GM21717 (cell line): ENCODE measurements at regions not wholly inside any gene's neighbourhood (a gene's known extent, or its start where the extent isn't known, plus 50 kb on each side); places are given as distances from the start of the nearest gene placed in this dataset.
"Not testable (repeated sequence)": the region's sequence is repeated elsewhere in the genome, so short reads cannot be mapped to it uniquely, and the experiment has no call there.

Experiments
- ATAC-seq: cut with Tn5 transposase; IDR thresholded peaks from one replicate; pipeline ENCODE4 v1.9.1; 2021; ENCODE audit warnings: mild to moderate bottlenecking, moderate library complexity; ENCODE audit not compliant: unreplicated experiment

DNA sequence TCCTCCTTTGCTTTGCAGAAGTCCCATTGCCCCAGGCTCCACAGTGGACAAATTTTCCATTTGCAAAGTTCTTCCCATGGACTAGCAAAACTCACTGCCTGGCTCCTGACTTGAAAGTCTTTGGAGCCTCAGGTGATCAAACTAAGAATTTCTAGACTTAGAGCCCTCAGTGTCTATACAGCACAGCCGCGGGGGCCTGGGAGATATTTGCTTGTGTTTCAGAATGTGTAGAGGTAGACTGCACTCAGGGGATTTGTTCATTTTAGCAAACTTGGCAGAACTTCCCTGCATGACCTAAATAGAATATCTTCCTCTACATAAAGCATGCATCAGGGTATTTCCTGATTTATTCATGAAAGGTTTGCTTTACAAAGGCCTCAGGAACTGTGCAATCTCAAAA lies 384.2 kb upstream of the ZNF462 start:
- ATAC-seq, result no peak

DNA sequence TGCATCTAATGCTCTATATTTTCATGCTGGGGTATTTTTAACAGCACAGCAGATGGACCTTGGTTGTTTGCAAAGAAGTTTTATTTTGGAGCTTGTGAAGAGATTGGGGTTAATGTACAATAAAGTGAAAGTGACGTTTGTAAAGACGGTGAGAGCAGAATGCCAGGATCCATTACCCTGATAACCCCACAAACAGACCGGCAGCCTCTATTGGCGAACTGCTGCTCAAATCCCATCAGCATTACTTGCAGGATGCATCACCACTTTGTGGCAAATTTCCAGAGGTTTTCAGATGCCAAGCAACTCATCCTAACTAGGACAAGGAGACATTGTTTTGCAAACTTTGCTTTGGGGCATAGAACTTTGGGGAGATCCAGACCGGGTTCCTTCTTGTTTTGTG lies 383.3 kb upstream of the ZNF462 start:
- no peak for ATAC-seq

DNA sequence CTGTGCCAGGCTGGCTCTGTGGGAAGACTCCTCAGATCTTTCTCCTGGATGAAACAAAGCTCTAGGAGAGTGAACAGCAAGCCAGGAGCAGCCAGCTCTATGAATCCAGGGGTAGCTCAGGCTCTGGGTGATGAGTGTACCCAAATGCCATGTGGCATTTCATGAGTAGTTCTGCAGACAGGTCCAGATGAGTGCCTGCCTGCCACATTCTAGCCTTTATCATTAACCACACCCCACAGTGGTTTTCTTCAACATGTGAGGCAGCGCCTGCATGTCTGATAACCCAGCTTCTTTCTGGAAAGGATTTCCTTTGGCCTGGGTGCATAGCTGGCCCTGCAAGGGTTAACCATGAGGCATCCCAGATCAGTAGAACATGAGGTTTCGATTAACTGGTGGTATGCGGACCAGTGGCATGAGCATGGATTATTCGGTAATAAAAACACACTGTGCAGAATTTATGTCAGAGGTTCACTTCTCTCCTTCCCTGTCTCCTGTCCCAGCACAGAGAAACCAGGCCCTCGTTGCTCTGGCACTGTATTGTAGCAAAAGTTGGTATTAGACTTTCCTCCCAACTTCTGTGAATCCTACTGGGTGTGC lies 381.9 kb upstream of the ZNF462 start:
- no peak for ATAC-seq

DNA sequence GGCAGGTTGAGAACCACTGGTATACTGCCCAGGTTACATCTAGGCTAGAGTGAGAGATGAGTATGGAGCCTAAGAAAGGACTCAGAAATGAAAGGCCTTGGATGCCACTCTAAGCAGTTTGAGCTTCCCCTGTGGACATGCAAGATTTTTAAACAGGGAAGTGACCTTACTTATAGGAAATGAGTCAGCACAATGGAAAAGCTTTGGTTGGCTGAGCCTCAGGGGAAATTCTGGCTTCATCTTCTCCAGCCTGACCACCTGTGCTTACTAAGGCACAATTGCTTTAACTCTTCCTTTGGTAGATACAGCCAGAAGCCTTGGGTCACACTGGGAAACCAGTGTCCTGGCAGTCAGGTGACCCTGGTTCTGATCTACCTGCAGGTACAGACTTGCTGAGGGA lies 380.2 kb upstream of the ZNF462 start:
- no peak for ATAC-seq

DNA sequence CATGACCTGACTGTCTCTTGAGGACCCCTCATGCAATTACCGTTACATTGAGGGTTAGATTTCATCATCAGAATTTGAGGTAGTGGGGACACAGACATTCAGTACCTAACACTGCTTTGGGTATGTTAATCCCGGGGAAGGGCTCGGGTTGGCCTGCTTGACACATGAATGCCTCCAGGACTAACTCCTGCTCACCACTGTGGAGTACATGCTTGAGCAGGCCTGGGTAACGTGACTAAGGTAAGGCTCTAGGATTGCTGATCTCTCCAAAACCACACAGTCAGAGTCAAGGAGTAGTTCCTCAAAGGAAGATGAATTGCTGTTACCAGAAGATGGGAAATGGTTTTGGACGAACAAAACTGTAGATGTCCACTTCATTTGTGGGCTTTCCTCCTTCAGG lies 376.3 kb upstream of the ZNF462 start:
- ATAC-seq, result no peak

DNA sequence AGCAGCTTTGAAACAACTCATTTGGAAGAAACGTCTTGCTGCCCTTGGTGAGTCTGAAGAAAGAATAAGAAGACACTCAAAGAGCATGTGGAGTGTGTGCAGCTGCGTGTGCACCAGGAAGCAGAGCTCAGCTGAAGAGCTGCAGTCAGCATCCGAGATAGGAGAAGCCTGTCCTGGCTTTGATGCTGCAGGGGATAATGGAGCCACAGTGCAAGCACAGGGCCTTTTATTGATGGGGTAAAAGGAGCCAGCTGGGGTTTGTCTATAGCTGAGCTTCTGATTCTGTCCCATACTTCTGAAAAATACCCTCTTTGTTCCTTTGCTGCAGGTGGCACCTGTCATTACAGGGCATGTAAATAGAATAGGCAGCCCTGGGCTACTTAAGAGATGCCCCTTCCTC lies 375.7 kb upstream of the ZNF462 start:
- ATAC-seq, result no peak

DNA sequence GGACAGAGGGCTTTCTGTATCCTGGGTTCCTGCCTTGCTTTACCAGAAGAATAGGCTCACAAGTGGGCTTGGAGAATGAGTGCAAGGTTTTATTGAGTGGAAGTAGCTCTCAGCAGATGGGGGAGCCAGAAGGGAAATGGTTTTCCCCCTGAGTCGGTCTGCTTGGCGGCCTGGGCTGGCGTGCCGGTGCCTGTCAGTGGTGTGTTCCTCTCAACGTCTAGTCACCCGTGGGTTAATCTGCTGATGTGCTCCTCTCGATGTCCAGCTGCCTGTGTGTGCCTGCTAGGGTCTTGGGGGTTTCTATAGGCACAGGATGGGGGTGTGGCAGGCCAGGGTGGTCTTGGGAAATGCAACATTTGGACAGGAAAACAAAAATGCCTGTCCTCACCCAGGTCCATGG lies 370.8 kb upstream of the ZNF462 start:
- ATAC-seq, result not testable (repeated sequence)

DNA sequence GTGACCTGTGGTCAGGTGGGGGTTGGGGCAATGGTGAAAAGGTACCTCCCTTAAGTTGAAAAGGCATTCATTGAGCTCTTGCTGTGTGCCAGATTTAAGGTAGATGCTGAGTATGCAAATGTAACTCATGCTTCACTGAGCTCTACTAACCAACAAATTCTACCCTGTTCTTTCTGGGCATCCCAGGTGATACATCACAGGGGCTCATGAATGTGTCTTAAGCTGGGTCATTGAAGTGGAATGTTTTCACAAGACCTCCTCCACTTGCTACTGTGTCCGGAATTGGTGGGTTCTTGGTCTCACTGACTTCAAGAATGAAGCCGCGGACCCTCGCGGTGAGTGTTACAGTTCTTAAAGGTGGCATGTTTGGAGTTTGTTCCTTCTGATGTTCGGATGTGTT lies 362.8 kb upstream of the ZNF462 start:
- no peak for ATAC-seq

DNA sequence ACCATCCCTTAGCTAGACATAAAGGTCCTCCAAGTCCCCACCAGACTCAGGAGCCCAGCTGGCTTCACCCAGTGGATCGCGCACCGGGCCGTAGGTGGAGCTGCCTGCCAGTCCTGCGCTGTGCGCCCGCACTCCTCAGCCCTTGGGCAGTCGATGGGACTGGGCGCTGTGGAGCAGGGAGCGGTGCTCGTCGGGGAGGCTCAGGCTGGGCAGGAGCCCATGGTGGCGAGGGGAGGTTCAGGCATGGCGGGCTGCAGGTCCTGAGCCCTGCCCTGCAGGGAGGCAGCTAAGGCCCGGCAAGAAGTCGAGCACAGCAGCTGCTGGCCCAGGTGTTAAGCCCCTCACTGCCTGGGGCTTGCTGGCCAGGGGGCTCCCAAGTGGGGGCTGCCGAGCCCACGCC lies 361.8 kb upstream of the ZNF462 start:
- ATAC-seq, result not testable (repeated sequence)

DNA sequence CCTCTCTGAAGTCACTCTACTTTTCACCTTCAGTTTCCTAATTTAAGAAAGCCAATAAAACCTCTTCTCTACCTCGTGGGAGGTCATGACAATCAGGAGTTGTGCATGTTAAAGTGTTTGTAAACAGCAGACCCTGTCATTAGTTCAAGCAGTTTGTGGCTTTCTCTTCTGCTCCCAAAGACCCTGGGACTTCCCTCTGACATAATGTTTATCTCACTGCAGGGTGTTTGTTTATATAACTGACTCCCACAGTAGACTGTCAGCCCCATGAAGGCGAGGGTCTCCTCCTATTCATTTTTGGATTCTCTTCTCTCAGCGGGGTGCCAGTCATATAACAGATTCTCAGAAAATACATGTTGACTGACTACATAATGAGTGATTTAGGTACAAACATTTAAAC lies 360.0 kb upstream of the ZNF462 start:
- ATAC-seq, result no peak

DNA sequence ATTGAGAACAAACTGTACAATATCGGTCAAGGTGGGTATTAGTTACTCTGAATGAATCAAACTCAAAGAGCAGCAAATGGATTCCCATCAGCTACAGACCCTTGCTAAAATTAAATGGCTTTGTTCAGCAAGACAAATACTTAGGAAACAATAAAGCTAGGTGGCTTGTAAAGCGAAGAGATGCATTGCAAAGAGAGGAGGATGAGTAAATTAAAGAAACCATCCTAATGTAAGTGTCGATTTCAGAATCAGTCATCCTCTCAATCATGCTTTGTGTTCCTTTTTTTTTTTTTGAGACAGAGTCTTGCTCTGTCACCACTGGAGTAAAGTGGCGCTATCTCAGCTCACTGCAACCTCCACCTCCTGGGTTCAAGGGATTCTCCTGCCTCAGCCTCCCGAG lies 359.2 kb upstream of the ZNF462 start:
- ATAC-seq, result no peak

DNA sequence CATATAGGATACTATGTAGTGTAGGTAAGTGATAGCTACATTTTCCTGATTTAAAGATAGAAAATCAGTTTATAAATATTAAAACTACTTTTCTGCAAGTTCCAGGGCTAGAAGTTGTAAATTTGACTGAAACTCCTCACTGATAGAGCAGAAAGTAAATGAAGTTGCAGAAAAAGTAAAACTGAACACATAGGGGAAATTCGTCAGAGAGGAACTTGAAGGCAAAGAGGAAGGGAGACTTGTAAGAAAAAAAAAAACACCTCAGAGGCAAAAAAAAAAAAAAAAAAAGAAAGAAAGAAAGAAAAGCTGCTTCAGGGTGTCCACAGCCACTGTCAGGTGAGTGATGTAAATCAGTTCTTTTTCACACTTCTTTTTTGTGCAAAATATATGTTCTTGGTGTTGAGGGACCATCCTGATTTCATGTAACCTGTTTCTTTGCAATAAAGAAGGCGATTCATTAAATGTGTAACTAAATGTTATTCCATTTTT lies 336.2 kb upstream of the ZNF462 start:
- no peak for ATAC-seq

DNA sequence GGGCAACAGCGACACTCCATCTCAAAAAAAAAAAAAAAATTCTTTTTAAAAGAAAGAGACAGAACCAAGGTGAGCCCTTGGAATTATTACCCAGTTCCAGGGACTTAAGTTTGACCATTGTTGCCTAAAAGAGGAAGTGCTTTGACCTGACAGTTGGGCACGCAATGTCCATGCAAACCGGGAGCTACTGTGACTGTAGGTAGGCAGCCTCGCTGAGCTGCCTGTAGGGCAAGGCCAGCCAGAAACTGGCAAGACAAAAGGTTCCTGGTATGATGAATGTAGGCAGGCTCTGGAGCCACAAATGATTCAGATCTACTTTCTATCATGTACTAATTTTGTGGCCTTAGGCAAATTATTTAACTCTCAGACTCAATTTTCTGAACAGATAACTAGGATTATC lies 334.8 kb upstream of the ZNF462 start:
- no peak for ATAC-seq

DNA sequence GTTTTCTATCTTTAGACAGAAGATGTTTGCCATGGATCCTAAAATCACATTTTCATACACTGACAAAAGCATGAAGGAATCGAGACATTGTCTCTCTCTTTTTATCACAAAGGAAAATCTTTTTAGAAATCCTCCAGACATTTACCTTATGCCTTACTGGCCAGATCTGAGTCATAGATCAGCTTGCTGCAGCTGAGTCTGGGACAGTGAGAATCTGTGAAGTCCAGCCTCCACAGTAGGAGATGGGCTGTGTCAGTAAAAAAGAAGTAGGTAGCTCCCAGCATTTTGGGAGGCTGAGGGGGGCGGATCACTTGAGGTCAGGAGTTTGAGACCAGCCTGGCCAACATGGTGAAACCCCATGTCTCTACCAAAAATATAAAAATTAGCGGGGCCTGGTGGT lies 333.4 kb upstream of the ZNF462 start:
- no peak for ATAC-seq

DNA sequence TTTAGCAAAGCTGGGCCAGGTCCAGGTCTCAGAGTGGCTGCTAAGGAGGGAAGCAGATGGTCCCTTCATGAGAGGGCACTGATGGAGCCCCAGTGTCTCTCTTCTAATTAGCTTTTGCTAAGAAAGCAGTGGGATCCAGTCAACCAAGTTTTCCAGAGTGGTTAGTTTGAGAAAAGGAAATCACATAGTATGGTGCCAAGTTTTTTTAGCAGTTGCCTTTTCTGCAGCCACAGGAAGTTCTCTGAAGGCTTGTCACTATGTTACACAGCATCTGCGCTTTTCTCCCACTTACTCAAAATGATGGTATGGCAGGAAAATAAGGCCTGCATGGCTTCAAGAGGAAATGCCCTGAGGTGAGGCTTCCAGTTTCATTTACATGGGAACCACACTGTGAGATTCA lies 331.5 kb upstream of the ZNF462 start:
- ATAC-seq, result no peak

DNA sequence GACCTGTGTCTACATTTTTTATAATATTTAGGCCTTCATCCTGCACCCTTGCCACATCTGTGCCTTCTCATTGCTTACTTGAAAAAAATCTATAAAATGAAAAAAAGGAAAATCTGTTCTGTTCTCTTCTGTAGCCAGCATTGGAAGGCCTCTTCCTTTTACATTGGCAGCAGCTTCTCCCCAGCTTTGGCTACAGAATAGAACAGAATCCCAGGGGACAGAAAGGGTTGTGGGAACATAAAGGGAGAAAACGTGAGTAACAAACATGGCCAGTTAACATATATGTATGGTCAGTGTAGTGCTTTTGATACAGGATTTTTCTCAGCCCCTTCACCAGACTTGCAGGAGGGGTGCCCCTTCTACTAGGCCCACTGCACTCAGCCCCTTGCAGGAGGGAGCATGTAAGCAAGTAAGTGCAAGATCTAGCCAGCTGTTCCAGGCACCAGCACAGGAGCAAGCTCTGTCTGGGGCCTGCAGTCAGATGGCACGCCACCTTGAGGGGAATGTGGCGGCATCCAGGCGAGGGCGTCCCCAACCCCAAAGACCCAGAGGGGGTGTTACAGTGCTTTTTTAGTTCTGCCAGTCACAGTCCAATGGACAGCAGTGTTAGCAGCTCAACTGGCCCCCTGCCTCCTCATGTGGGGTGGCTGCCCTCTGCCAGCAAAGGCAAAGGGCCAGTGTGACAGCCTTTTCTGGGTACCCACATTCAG lies 330.5 kb upstream of the ZNF462 start:
- ATAC-seq, result no peak

DNA sequence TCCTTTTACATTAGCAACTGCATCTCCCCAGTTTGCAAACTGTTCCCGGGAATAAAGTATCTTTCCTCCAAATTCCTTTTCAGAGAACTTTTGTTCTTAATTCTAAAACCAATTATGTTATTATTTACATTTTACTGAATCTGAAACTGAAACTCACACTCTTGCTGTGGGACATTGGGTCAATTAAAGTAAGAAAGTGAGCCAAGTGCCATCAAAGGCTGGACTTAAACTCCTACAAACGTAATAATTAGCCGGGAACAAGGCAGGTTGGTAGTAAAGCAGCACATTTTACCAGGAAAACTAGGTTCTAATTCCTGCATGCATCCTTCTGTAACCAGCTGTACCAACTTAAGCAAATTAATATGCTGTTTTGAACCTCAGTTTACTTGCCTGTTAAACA lies 328.2 kb upstream of the ZNF462 start:
- ATAC-seq, result no peak

DNA sequence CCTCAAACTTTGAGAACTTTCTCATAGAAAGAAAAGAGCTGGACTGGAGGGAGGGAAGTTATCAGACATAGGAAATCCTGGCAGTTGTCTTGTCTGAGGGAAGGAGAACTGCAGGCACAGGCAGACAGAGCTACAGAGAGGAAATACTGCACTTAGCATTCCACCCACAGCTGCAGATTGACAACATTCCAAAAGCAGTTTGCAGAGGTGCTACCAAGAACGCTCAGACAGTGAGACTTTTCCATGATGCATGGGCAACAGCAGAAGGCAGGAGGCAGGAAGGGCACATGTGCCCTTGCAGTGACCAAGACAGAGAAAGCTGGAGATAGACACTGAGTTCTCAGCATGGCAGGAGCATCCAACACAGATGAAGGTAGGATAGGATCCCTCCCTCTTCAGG lies 327.5 kb upstream of the ZNF462 start:
- no peak for ATAC-seq

DNA sequence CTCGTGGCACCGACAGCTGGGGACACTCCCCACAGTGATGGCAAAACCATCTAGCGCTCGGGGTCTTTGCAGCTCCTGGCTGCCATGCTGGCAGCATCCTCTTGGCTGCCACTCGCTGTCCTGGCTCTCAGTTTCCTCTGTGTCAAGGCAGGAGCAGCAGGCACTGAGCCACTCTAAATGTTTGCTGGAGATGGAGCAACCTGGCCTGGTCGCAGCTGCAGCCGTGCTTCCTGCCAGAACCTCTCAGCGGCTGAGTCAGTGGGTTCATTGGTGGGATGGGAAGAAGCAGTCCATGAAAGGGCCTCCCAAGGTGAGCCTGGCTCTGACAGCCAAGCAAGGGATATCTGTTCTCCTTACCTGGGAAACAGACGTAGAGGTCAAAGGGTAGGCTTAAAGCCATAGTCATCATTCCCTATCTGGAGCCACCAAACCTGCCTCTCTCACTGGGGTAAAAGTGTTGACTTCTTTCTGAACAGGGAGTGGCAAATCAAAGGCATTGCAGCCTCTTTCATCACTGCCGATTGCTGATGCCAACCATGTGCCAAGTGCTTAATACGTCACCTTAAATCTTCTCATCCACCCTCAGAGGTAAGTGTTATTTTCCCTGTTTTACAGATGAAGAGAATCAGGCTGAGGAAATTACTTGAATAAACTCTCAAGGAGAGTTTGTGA lies 304.8 kb upstream of the ZNF462 start:
- no peak for ATAC-seq

DNA sequence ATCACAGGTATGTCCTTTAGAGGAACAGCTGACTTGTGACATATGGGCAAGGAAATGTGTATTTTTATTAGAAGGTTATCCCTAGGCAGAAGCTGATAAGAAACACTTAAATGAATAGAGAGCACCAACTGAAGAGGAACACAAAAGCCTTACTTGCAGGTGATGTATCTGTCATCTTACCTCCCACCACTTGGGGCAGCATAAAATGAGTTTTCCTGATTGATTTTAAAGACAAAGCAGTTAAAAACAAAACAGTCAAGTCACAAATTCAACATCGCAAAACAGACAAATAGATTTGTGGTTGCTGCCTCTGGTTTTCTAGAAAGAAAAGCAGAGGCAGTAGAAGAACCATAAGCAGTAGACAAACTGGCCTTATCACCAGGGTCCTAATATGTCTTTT lies 302.4 kb upstream of the ZNF462 start:
- no peak for ATAC-seq

DNA sequence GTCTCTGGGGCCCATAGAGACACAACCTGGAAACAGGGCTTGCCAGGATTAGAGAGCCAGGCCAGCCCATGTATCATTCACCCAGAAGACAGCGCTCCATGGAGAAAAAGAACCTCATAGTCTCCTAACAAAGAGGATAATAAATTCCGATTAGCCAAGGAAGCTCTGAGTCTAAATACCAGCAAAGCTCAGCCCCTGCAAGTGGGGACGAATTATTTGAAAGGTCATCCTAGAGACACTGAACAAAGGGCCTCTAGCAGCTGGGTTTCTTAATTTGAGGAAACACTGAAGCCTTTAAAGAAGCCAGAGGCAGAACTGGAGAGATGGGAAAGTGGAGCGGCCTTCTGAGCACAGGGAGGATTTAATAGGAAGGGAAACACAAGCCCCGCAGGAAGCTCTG lies 287.1 kb upstream of the ZNF462 start:
- no peak for ATAC-seq

DNA sequence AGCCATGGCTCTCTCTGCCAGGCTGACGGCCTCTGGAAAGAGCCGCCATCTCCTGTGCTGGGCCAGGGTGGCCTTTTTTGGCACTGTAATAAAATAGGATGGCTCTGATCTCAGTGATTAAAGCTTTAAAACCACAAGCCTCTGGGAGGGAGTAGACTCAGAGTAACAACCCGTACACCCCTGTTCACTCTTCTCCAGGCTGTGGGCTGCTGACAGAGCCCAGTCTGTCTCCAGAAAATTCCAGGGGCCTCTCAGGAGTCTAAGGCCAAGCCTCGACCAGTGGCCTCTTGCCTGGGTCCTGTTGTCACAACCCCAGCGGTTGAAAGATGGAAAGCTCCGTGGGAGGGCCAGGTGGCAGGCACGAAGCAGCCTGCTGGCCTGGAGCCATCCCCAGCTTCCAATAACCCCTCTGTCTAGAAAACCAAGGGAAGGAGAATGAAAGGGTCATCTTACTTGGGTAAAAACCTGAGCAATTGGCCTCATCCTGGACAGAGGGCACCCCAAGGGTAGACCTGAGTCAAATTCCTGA lies 286.7 kb upstream of the ZNF462 start:
- ATAC-seq, result no peak
